BE2C (cell line): ENCODE measurements at regions not wholly inside any gene's neighbourhood (a gene's known extent, or its start where the extent isn't known, plus 50 kb on each side); places are given as distances from the start of the nearest gene placed in this dataset.

ENCODE experiments used
- DNase-seq: peaks from one replicate; pipeline ENCODE4 v3.0.0-alpha.2; 2020
- H3K27me3 ChIP-seq: fragments of 250-450 bp; sonication (Bioruptor Pico); 2 replicates; pipeline ENCODE4 v1.5.1; 2020; ENCODE audit warnings: mild to moderate bottlenecking
- H3K36me3 ChIP-seq: fragments of 250-450 bp; sonication (Bioruptor Pico); 2 replicates; pipeline ENCODE4 v1.5.1; 2020; ENCODE audit warnings: mild to moderate bottlenecking
- H3K4me1 ChIP-seq: fragments of 250-450 bp; sonication (Bioruptor Pico); 2 replicates; pipeline ENCODE4 v1.5.1; 2020
- H3K4me3 ChIP-seq: 2 replicates; pipeline ENCODE4 v1.5.1; 2011; ENCODE audit warnings: low read depth, low read length
- H3K9me3 ChIP-seq: fragments of 250-450 bp; sonication (Bioruptor Pico); 2 replicates; pipeline ENCODE4 v1.5.1; 2020
- CTCF ChIP-seq: IDR thresholded peaks from 2 replicates; pipeline ENCODE4 v1.5.1; 2012; ENCODE audit warnings: mild to moderate bottlenecking, low read depth, low read length

DNA sequence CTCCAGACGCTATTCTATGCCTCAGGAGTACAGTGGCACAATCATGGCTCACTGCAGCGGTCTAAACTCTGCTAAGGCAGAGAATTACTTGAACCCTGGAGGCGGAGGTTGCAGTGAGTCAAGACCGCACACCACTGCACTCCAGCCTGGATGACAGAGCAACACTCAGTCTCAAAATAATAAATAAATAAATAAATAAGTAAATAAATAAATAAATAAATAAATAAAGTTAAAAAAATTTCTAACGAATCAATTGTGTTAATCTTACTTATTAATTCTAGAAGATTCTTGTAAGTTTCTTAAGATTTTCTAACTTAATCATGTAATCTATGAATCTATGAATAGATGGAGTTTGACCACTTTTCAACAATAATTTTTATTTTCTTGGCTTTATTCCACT lies 621.4 kb upstream of the POT1 start:
- TF ChIP-seq CTCF: no peak
- DNase-seq: no peak
- Histone ChIP-seq H3K4me1 (no peaks in the 10 kb centered on the region), H3K4me3 (no peak overlapping the region), H3K9me3 (no peaks in the 10 kb centered on the region), H3K36me3 (no peaks in the 10 kb centered on the region), H3K27me3 (no peaks in the 10 kb centered on the region)

DNA sequence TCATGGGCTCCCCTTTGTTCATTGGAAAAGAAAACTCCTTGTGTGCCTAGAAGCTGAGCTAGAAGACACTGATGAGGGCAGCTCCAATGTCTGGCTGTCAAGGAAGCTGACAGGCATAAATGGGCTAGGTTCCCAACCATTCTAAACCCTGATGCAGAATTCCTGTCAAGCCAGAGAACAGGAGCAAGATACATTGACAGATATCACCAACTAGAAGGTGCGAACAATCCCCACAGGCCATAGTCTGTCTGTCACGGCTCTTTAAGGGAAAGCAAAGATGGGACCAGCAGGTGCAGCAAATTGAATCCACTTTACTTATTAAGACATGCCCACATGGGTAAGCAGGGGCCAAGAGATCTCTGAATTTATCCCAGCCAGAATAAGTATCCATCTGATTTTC lies 617.9 kb upstream of the POT1 start:
- no peaks in the 10 kb centered on the region for H3K36me3 ChIP-seq
- no peaks in the 10 kb centered on the region for H3K9me3 ChIP-seq
- no peak overlapping the region for H3K4me3 ChIP-seq
- no peak for TF ChIP-seq CTCF
- no peaks in the 10 kb centered on the region for H3K4me1 ChIP-seq
- no peaks in the 10 kb centered on the region for H3K27me3 ChIP-seq
- no peak for DNase-seq

- no peaks in the 10 kb centered on the region for H3K4me1 ChIP-seq
- TF ChIP-seq CTCF: no peak
- no peak for DNase-seq
These were observed 600.9 kb upstream of the POT1 start for GRCh38 chr7:125530553-125530952.

GRCh38 chr7:125529249-125529648 lies 599.6 kb upstream of the POT1 start:
- no peak overlapping the region for H3K4me3 ChIP-seq
- H3K9me3 ChIP-seq: no peaks in the 10 kb centered on the region
- TF ChIP-seq CTCF: no peak
- H3K4me1 ChIP-seq: no peaks in the 10 kb centered on the region
- no peaks in the 10 kb centered on the region for H3K36me3 ChIP-seq
- no peaks in the 10 kb centered on the region for H3K27me3 ChIP-seq
- no peak for DNase-seq

More at GRCh38 chr7:125530553-125530952, 600.9 kb upstream of the POT1 start:
- Histone ChIP-seq H3K36me3 (no peaks in the 10 kb centered on the region), H3K9me3 (no peaks in the 10 kb centered on the region), H3K27me3 (no peaks in the 10 kb centered on the region), H3K4me3 (no peak overlapping the region)

- no peaks in the 10 kb centered on the region for H3K36me3 ChIP-seq
- no peak for TF ChIP-seq CTCF
These were observed 597.3 kb upstream of the POT1 start for GRCh38 chr7:125526958-125527357.

GRCh38 chr7:125526092-125526491 lies 596.5 kb upstream of the POT1 start:
- Histone ChIP-seq H3K36me3 (no peaks in the 10 kb centered on the region), H3K4me1 (no peaks in the 10 kb centered on the region), H3K27me3 (no peaks in the 10 kb centered on the region), H3K9me3 (no peaks in the 10 kb centered on the region), H3K4me3 (no peak overlapping the region)
- no peak for TF ChIP-seq CTCF
- DNase-seq: no peak

More at GRCh38 chr7:125526958-125527357, 597.3 kb upstream of the POT1 start:
- DNase-seq: no peak
- Histone ChIP-seq H3K4me1 (no peaks in the 10 kb centered on the region), H3K9me3 (no peaks in the 10 kb centered on the region), H3K27me3 (no peaks in the 10 kb centered on the region), H3K4me3 (no peak overlapping the region)
